HG03442 (cell line): ENCODE measurements at regions not wholly inside any gene's neighbourhood (a gene's known extent, or its start where the extent isn't known, plus 50 kb on each side); places are given as distances from the start of the nearest gene placed in this dataset.
A peak's percentile ranks its signal among the peaks of the same experiment; 100 is the strongest.

ENCODE experiments used
- ATAC-seq: cut with Tn5 transposase; IDR thresholded peaks from one replicate; pipeline ENCODE4 v1.9.1; 2021; ENCODE audit warnings: mild to moderate bottlenecking, moderate library complexity; ENCODE audit not compliant: unreplicated experiment

DNA sequence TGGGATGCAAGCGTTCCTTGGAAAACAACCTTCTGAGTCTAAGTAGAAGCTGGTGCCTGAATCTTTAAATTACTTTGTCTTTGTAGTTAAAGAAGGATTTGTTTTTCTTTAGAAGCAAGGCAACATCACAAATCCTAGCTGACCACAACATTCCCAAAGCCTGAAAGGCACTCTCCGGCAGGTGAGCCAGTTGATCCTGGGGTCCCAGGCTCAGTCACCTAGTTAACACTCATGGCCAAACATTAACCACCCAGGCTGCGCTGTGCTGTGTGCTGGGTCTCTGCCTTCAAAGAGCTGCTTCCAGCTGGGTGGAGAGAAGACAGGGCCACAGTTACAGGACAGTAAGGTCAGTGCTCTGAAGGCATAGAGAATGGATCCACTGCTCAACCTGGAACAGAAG lies 120.0 kb upstream of the TRIB2 start:
- no peak for ATAC-seq

DNA sequence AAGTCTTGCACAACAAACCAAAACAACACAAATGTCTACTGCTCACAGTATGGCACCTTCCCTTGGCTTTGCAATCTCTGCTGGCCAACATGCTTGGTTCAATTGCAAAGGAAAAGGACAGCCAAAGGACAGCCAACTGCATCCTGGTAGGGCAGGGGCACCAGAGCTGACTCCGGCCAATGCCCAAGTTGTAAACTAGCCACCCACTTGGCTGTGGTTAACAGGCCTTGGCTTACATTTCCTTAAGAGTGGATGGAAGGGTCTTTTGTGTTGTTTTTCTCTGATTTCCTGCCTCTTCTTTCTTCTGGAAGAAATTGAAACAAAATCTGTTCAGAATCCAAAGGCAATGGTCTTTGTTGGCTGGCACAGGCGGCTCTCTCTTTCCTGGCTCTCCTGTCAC lies 119.1 kb upstream of the TRIB2 start:
- no peak for ATAC-seq

DNA sequence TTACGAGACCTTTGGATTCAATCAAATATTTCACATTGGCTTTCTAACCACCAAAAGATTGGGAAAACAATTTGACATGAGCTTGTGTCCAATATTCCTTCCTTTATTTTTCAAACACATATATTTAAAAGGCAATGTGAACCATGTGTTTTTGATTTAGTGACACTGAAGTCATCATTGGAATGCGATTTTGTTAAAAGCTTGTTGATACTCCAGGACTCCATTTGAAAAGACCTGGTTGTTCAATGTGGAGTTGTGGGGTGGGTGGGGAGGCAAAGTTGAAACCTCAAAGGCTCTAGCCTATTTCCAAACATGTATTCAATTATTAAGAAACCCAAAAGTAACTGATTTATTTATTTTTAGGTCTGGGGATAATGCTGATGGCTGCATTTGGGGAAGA lies 114.1 kb upstream of the TRIB2 start:
- no peak for ATAC-seq

DNA sequence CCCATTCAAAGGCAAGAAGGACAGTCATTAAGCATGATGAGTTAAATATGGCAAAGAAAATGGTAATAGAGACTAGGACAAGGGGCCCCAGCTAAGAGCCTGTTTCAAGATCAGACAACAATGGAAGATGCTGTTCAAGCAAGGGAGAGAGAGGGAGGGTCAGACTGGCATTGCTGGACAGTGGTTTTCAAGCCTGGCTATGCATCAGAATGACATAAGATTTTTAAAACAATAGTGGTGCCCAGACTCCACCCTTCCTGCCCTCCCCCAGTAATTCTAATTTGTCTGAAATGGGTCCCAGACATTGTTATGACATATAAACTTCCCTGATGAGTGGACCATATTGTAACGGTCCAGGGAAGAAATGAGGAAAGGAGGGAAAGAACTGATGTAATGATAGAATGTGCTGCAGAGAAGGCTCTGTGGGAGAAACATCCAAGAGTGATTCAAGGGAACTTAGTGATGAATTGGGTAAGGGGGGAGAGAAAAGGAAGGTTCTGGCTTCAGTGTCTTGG lies 112.9 kb upstream of the TRIB2 start:
- no peak for ATAC-seq

DNA sequence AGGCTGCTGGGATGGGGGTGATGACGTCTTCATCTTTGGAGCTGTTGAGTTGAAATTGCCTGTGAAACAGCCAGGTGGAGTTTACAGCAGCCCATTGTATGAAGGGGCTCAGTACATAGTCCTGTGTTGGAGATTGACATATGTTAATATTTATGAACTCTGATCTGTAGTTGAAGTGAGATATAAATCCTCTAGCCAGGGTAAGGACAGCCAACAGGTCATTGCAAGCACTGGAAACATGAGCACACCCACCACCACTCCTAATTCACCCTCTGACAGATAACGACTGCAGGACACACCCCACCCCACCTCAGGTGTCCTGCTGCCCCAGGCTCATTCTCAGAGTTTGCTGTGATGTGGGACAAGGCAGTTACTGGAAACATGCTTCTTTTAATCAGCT lies 112.4 kb upstream of the TRIB2 start:
- no peak for ATAC-seq

DNA sequence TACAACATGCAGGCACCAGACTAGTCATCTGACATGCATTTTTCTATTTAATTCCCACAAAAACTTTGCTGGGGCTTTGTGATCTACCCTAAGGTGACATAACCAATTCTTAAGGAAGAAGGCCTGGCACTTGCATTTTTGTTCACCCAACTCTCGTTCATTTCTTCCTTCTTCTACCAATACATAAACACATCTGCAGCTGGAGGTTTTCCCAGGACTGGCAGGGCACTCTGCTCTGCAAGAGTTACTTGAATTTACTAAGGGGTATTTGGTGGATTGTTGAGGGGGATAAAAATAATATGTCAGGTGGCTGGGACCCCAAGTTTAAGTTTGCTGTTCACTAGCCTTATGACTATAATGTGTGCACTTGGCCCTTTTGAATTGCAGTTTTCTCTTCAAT lies 111.4 kb upstream of the TRIB2 start:
- no peak for ATAC-seq

DNA sequence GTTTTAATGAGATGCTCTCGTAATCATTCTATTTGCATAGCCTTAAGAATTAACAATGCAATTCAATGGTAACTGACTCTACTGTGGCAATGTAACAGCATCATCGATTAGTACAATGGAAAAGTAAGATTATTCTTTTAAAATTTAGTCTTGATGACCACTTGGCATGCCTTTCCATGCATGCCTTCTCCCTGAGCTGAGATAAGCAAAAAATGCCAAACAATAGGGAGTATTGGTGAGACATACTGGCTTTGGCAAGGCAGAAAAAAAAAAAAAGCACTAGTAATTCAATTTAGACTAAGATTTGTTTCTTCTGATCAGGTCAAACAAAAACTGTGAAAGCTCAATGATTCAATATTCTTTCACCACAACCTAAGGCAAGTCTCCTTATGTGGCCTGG lies 110.8 kb upstream of the TRIB2 start:
- no peak for ATAC-seq

DNA sequence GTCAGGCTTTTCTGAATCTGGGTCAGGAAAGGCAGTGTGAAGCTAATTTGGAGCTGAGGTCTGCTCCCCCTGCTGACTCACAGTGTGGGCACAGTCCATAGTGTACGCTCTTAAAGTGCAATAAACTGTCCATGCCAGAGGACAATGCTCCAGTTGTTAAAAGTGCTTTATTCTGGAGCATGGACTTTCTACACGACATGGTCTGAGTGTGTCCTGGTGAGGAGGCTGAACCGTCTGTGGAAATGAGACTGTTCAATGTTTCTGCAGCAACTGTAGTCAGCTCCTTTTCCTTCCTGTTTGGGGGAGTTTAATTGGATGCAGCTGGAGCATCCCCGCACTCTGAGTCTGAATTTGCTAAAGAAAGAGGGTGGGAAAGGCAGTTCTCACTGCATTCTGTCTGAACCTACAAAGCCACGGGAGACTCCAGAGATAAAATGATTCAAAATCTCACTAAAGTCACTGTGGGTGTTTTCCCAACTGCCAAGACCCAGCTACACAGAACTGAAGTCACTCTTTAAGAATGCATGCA lies 110.2 kb upstream of the TRIB2 start:
- no peak for ATAC-seq

DNA sequence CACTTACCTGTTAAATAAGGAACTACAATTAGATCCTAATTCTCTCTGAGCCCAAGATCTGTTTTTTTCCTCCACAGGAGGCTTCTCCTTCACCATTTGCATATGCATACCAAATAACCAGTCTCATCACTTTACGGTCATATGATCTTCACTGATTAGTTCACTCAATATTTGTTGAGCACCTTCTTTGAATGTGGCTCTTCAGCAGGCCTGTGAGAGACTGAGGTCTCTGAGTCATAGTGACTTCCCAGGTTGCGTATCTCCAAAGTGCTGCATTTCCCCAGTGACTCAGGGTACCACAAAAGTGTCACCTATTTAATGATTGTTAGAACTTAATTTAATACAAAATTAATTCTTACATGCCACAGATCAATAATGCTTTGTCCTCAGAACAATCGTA lies 108.8 kb upstream of the TRIB2 start:
- ATAC-seq = no peak

DNA sequence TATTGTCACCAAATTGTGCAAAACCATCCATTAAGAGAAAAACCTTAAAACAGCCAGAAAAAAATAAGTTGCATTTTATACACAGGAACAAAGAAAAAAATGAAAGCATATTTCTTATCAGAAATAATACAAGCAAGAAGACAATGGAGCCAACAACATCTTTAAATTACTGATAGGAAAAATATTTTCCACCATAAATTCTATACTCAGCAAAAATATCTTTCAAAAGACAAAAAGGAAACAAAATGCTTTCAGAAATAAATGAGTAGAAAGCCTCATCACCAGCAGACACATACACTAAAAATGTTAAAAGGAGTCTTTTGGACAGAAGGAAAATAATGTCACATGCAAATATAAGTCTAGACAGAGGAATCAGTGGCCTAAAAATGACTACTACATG lies 106.4 kb upstream of the TRIB2 start:
- no peak for ATAC-seq

DNA sequence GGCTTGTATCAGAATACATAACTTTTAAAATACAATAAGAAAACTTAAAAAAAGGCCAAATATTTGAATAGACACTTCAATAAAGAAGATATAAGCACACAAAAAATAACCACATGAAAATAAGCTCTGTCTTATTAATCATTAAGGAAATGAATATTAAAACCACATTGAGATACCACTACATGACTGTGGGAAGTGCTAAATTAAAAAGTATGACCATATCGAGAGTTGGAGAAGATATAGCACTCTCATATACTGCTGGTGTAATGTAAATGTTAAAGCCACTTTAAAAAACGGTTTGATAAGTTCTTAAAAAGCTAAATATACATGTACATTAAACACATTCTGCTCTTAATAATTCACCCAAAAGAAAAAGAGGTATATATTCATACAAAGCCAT lies 104.6 kb upstream of the TRIB2 start:
- no peak for ATAC-seq

DNA sequence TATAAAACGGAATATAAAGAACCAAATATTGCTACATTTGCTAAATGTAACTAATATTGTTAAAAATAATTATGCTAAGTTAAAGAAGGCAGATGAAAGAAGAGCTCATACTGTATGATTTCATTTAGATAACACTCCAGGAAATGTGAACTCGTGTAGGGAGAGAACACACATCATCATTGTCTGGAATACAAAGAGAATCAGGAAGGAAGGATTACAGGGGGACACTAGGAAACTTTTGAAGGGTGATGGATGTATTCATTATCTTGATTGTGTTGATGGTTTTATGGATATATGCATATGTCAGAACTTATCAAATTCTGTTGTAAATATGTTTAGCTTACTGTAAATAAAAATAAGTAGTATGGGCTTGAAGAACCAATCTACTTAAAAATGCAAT lies 104.1 kb upstream of the TRIB2 start:
- ATAC-seq = no peak

DNA sequence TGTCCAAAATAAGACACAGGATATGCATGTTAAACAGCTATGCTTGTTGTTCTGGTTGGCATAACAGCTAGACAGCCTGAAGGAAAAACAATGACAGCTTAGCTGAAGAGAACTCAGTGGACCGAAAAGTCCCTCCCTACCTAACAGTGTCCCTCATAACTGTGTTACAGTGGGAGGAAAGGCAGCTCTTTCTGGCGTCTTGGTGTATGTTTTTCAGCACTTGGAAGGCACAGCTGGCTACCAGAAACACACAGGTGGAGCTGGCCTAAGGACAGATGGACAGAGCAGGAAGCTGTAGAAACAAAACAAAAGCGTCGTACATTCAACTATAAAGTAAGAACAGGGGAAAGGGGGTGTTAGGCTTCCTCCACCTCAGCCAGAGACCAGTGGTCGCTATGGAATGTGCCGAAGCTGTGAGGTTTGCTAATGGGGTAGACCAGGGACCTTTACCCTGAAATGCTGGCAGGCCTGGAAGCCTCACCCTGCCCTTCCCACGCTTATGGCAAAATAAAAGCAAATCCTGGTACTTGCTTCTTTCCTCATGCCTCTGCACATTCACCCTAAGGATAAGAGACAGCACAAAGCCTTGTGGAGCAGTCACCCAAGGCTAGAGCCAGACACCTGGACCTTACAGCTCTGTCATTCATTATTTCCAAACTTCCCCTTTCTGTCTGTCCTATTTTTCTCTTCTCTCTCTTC lies 103.5 kb upstream of the TRIB2 start:
- no peak for ATAC-seq

DNA sequence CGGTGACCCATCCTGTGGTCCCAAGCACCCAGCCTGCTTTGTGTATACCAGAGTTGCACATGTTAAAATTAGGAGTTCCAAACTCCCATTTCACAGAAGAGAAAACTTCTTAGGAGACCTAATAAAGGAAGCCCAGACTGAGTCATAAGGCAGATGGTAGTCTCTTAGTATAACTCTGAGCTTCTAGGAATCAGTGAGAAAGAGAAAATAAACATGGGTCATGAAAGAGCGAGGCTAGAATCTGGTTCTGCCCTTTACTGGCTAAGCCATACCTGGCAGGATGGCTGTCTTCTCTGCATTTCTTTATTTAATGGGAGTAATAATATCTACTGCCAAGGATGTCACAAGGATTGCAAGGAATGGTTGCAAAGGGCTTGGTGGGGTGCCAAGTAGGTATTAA lies 101.2 kb upstream of the TRIB2 start:
- ATAC-seq = no peak

DNA sequence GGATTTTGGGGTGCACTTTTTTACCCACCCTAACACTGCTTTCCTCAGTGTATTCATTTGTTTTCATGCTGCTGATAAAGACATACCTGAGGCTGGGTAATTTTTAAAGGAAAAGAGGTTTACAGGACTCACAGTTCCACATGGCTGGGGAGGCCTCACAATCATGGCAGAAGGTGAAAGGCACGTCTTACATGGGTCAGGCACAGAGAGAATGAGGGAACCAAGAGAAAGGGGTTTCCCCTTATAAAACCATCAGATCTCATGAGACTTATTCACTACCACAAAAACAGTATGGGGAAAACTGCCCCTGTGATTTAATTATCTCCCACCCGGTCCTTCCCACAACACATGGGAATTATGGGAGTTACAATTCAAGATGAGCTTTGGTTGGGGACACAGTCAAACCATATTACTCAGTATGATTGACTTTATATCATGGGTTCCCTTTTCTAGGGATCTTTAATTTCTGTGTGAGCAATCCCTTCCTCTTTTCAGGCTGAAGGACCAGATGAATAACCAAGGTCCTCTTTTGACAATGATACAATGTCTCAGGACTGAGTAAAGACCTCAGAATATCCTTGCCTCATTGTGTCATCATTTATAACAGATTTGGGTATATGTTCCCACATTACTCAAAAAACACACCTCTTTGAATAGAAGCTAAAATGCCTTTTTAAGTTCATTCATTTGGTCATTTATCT lies 100.1 kb upstream of the TRIB2 start:
- no peak for ATAC-seq

DNA sequence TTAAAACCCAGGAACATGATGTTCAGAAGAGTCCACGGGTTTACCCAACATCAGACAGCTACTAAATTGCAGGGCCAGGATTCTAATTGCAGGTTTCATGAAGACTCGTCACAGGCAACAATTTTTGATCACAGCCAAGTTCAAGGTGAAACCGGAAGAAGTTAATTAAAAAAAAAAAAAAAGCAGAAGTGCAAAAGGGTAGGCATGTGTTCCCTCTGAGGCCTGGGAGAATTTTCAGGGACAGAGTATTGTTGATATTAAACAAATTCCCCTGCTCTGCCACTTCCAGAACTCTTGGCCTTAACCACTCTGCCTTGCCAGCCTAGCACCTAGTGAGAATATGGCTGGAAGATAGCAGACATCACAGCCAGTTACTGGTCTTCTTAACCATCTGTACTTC lies 99.4 kb upstream of the TRIB2 start:
- ATAC-seq = no peak

DNA sequence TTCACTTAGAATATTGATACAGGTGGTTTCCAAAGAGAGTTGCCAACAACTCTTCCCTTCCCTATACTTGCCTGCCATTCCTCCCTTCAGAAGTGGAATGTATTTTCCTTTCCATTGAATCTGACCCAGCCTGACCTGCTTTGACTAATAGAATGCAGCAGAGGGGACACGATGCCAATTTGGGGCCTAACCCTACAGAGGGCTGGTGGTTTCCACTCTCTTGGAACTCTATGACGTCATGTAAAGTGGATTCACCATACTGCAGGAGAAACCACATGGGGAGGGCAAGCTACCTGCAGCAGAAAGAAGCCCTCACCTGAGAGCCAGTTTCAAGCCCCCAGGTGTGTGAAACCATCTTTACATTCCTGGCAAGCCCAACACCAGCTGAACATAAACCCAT lies 98.9 kb upstream of the TRIB2 start:
- ATAC-seq = no peak

DNA sequence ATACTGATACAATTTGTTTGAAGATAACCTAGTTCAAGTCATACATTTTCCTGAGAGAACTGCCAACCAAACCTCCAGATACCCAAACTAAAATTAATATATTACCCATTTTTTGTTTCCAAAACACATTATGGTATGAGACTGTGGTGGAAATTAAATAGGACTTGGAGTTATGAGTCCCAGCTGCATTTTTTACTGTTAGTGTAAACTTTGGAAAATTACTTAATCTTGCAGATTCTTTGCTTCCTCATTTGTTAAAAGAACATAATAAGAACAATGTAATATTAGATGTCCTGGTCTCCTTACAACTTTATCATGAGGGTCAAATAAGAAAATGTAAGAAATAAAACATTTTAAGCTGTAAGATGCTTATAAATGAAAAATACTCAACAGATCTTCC lies 98.2 kb upstream of the TRIB2 start:
- no peak for ATAC-seq

DNA sequence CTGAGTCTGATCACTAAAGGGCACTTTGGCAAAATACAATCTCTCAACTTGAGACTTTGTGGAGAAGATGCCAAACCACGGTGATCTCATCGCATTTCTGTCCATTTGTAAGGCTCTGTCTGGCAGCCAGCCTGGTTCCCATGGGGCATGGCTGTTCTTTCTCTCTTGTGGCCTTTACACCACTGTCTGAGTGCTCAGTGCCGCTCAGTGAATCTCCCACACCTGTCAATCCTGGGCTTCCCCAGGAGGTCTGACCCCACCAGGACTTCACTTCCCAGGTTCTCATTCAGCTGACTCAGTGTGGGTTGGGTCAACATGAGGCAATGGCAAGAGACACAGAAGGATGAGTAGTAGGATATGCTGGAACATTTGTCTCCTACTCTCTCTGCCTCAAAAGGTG lies 96.8 kb upstream of the TRIB2 start:
- ATAC-seq = peak; percentile 46

DNA sequence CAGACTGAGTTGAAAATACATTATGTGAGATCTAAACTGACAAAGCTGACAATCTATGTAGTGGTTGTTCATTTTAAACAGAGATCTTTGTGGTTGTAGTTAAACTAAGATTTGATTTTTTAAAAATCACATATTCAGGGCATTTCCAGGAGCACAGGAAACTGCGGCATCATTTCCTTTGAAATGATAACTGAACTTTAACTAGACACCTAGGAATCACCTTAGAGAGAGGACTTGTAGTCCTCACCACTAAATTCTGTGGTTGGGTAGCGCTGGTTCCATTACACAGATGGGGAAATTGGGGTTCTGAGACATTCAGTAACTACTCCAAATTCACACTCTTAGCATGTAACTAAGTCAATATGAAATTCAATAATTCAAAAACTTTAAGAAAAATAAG lies 96.0 kb upstream of the TRIB2 start:
- ATAC-seq = no peak

DNA sequence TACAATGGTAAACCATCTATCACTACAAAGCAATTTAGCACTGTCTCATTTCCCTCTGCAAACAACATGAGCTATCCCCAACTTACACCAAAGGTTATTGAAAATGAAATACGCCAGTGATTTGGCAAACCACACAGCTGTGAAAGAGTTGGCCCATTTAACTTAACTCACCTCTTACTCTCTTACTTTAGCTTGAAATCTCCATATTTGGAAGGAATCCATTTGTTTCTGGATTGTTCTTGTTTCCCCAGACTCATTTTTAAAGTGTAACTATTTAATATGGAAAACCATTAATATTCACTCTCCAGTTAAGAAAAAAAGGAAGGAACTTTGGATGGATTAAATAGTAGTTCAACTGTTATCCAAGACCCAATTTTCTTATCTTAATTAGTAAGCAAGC lies 93.7 kb upstream of the TRIB2 start:
- ATAC-seq = no peak

DNA sequence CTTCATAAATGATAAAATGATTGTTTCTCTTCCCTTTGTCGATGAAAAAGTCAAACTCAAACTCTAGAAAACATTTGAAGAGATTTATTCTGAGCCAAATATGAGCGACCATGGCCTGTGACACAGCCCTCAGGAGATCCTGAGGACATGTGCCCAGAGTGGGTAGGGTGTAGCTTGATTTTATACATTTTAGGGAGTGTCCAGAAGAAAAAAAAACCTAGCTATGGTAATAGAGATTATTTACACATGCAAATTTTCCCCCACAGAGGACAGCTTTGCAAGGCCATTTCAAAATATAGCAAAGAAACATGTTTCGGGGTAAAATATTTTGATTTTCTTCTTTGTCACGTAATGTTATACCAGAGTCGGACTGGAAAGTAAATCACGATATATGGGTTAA lies 92.4 kb upstream of the TRIB2 start:
- ATAC-seq = no peak
